Right cardiac atrium (tissue), 5 donors: ENCODE measurements at regions not wholly inside any gene's neighbourhood (a gene's known extent, or its start where the extent isn't known, plus 50 kb on each side); places are given as distances from the start of the nearest gene placed in this dataset.

Source experiments
- ATAC-seq, 2 donors: fragments of 200-7000 bp; cut with Tn5 transposase; one replicate each; pipeline versions ENCODE4 v1.8.0 to v1.9.1; 2020; ENCODE audit warnings: moderate library complexity in 2 of 2, mild to moderate bottlenecking in 1 of 2
- DNase-seq, 3 donors: peaks; one replicate each; pipeline ENCODE4 v3.0.0-alpha.2; 2020
- H3K27ac ChIP-seq: one replicate; pipeline ENCODE4 v1.5.1; 2013; ENCODE audit warnings: mild to moderate bottlenecking, low read length, control low read depth, moderate library complexity
- H3K27me3 ChIP-seq: one replicate; pipeline ENCODE4 v1.6.1; 2013; ENCODE audit not compliant: control insufficient read depth, insufficient read depth
- H3K4me1 ChIP-seq: one replicate; pipeline ENCODE4 v1.6.1; 2013; ENCODE audit warnings: low read length; ENCODE audit not compliant: control insufficient read depth, insufficient read depth
- H3K4me3 ChIP-seq: one replicate; pipeline ENCODE4 v1.5.1; 2013; ENCODE audit warnings: low read length, control low read depth
- H3K9me3 ChIP-seq: one replicate; pipeline ENCODE4 v1.6.1; 2013; ENCODE audit warnings: low read length; ENCODE audit not compliant: control insufficient read depth
- WGBS: extraction: QIAGEN DNeasy Blood & Tissue Kit; methylation state at CpG from one replicate; pipeline ENCODE4 v1.1.7; 2013; 5-methylcytosine and 5-hydroxymethylcytosine counted together
- intact Hi-C, 4 donors: fragments of 100-400 bp; cut with DNase I; formaldehyde crosslinking; loops; one replicate each; pipeline versions ENCODE4 v1.11.0 to v1.14.0; 2022 to 2023
- donor health status: healthy with polysubstance abuse.
- donor health status: DM: no; HTN: yes; CAD: no.
- donor health status: DM: no; HTN: no; CAD: no.
- donor health status: DM: no; HTN: yes; CAD: no; lungs with severe emphysema.
- donor health status: DM: yes; HTN: yes; CAD: no.

GRCh38 chr7:113383638-113384037 lies 265.3 kb upstream of the SMIM30 start:
- Histone ChIP-seq H3K9me3 (no peaks in the 10 kb centered on the region), H3K27ac (no peak overlapping the region), H3K27me3 (no peaks in the 10 kb centered on the region), H3K4me3 (no peak overlapping the region), H3K4me1 (no peaks in the 10 kb centered on the region)
- intact Hi-C loops: no loop called here
- 72% methylated on average over 3 of the region's 3 CpGs for WGBS
- DNase-seq (no peak), ATAC-seq (no peak)

DNA sequence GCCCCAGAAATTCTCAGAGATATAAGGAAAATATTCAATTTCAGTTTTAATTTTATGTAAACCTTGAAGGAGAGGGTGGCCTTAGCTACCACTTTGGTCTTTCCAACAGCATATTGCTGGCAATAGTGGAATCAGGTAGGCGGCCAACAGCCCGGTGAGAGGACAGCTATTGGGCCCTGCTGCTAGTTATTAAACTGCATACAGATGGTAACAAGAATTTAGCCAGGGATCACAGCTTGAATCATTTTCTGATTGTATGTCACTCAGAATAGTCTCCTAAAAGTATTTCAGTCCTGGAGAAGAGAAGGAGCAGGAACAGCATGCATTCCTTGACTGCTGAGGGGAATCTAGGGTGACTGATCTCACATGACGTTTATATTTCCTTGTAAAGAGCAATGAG lies 261.4 kb upstream of the SMIM30 start:
- Histone ChIP-seq H3K27me3 (no peaks in the 10 kb centered on the region), H3K9me3 (no peaks in the 10 kb centered on the region), H3K4me3 (no peak overlapping the region), H3K27ac (no peak overlapping the region), H3K4me1 (no peaks in the 10 kb centered on the region)
- ATAC-seq: no peak
- 94% methylated on average over 3 of the region's 3 CpGs for WGBS
- intact Hi-C loops: no loop called here
- DNase-seq: no peak

GRCh38 chr7:113374955-113375354 lies 256.6 kb upstream of the SMIM30 start:
- Histone ChIP-seq H3K4me1 (no peaks in the 10 kb centered on the region), H3K27ac (no peak overlapping the region), H3K4me3 (no peak overlapping the region), H3K27me3 (no peaks in the 10 kb centered on the region), H3K9me3 (no peaks in the 10 kb centered on the region)
- ATAC-seq (no peak), DNase-seq (no peak)
- 66% methylated on average over 2 of the region's 2 CpGs for WGBS
- intact Hi-C loops: no loop called here

- 68% methylated on average over 2 of the region's 2 CpGs for WGBS
Observed at GRCh38 chr7:113373863-113374262, 255.5 kb upstream of the SMIM30 start.

GRCh38 chr7:113371416-113372043 lies 253.2 kb upstream of the SMIM30 start:
- Histone ChIP-seq H3K4me3 (no peak overlapping the region), H3K27me3 (no peaks in the 10 kb centered on the region), H3K9me3 (no peaks in the 10 kb centered on the region), H3K27ac (no peak overlapping the region), H3K4me1 (no peaks in the 10 kb centered on the region)
- 57% methylated on average over 4 of the region's 4 CpGs for WGBS
- ATAC-seq (peak in 1 of 2 donors; percentile 25), DNase-seq (no peak)
- intact Hi-C loops: no loop called here

More at GRCh38 chr7:113373863-113374262, 255.5 kb upstream of the SMIM30 start:
- H3K27ac ChIP-seq: no peak overlapping the region
- H3K4me1 ChIP-seq: no peaks in the 10 kb centered on the region
- H3K9me3 ChIP-seq: no peaks in the 10 kb centered on the region
- no peak overlapping the region for H3K4me3 ChIP-seq
- intact Hi-C loops: no loop called here
- H3K27me3 ChIP-seq: no peaks in the 10 kb centered on the region
- DNase-seq (no peak), ATAC-seq (no peak)

- H3K4me1 ChIP-seq: no peaks in the 10 kb centered on the region
- intact Hi-C loops: no loop called here
- DNase-seq: no peak
- H3K4me3 ChIP-seq: no peak overlapping the region
- ATAC-seq: no peak
- 81% methylated on average over 2 of the region's 2 CpGs for WGBS
- no peaks in the 10 kb centered on the region for H3K27me3 ChIP-seq
- no peaks in the 10 kb centered on the region for H3K9me3 ChIP-seq
- no peak overlapping the region for H3K27ac ChIP-seq
Observed at GRCh38 chr7:113370910-113371309, 252.6 kb upstream of the SMIM30 start.

DNA sequence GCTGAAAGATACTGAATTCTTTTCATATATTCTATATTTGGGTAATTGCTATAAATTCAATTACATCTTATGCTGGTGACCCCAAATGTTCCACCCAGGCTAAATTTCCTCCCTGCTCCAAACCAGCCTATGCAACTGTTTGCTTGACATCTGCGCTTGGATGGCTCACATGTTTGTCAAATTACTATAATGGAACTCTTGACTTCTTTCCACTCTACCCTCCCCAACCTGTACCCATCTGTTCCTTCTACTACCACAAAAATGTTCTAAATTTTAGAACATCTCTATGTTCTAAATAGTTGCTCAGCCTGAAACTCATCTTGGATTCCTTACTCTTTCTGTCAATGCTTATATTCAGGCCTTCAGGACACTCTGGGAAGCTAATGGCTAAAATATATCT lies 249.9 kb upstream of the SMIM30 start:
- 96% methylated on average over 1 of the region's 1 CpG for WGBS
- Histone ChIP-seq H3K27ac (no peak overlapping the region), H3K4me3 (no peak overlapping the region), H3K4me1 (no peaks in the 10 kb centered on the region), H3K27me3 (no peaks in the 10 kb centered on the region), H3K9me3 (no peaks in the 10 kb centered on the region)
- DNase-seq: no peak
- no peak for ATAC-seq
- intact Hi-C loops: no loop called here

- Histone ChIP-seq H3K27me3 (no peaks in the 10 kb centered on the region), H3K4me1 (no peaks in the 10 kb centered on the region), H3K27ac (no peak overlapping the region), H3K9me3 (no peaks in the 10 kb centered on the region), H3K4me3 (no peak overlapping the region)
- DNase-seq (no peak), ATAC-seq (no peak)
- intact Hi-C loops: no loop called here
- 68% methylated on average over 3 of the region's 3 CpGs for WGBS
Observed at GRCh38 chr7:113367041-113367586, 248.8 kb upstream of the SMIM30 start.

GRCh38 chr7:113366122-113366521 lies 247.8 kb upstream of the SMIM30 start:
- no peak overlapping the region for H3K4me3 ChIP-seq
- no peaks in the 10 kb centered on the region for H3K27me3 ChIP-seq
- H3K4me1 ChIP-seq: no peaks in the 10 kb centered on the region
- intact Hi-C loops: no loop called here
- 10% methylated on average over 1 of the region's 1 CpG for WGBS
- no peak for ATAC-seq
- no peak for DNase-seq
- H3K27ac ChIP-seq: no peak overlapping the region
- no peaks in the 10 kb centered on the region for H3K9me3 ChIP-seq

DNA sequence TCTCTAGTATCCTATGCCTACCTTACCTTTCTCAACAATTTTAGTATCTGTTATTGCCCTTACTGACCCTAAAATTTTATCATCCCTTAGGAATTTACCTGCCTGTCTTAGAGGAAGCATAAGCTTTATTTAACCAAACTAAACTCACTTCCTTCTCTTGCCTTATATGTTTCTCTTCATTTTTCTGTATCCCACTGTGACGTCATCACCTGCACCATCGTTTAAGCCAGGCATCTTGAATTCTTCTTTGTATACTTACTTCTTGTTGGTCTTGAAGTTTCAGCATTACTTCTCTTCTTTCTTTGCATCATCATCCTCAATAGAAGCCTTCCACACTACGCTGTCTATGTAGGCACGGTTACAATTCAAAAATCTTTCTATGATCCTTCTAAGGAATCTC lies 231.0 kb upstream of the SMIM30 start:
- 82% methylated on average over 4 of the region's 4 CpGs for WGBS
- no peaks in the 10 kb centered on the region for H3K4me1 ChIP-seq
- no peaks in the 10 kb centered on the region for H3K9me3 ChIP-seq

GRCh38 chr7:113339661-113340060 lies 221.3 kb upstream of the SMIM30 start:
- ATAC-seq: no peak

More for the DNA sequence above, 231.0 kb upstream of the SMIM30 start:
- intact Hi-C loops: no loop called here
- DNase-seq: no peak
- ATAC-seq: no peak
- Histone ChIP-seq H3K4me3 (no peak overlapping the region), H3K27ac (no peak overlapping the region), H3K27me3 (no peaks in the 10 kb centered on the region)

More at GRCh38 chr7:113339661-113340060, 221.3 kb upstream of the SMIM30 start:
- H3K27me3 ChIP-seq: no peaks in the 10 kb centered on the region
- H3K27ac ChIP-seq: no peak overlapping the region
- H3K9me3 ChIP-seq: no peaks in the 10 kb centered on the region
- 85% methylated on average over 1 of the region's 1 CpG for WGBS
- DNase-seq: no peak
- no peaks in the 10 kb centered on the region for H3K4me1 ChIP-seq
- intact Hi-C loops: no loop called here
- H3K4me3 ChIP-seq: no peak overlapping the region
